HL-60 (cell line): ENCODE measurements at regions not wholly inside any gene's neighbourhood (a gene's known extent, or its start where the extent isn't known, plus 50 kb on each side); places are given as distances from the start of the nearest gene placed in this dataset.

Source experiments
- DNase-seq, 2 experiments: peaks; one replicate each; pipeline ENCODE4 v3.0.0-alpha.2; 2010 to 2020; ENCODE audit warnings: low read depth in 1 of 2, low spot score in 1 of 2
- H3K27ac ChIP-seq: fragments of 250-450 bp; sonication (Bioruptor Pico); replicated peaks from 2 replicates; pipeline ENCODE4 v1.5.1; 2020; ENCODE audit warnings: mild to moderate bottlenecking, moderate library complexity
- H3K27me3 ChIP-seq: fragments of 250-450 bp; sonication (Bioruptor Pico); 2 replicates; pipeline ENCODE4 v1.5.1; 2021; ENCODE audit warnings: mild to moderate bottlenecking, moderate library complexity; ENCODE audit not compliant: insufficient read depth, poor library complexity, severe bottlenecking
- H3K4me3 ChIP-seq: replicated peaks from 2 replicates; pipeline ENCODE4 v1.5.1; 2011; ENCODE audit warnings: mild to moderate bottlenecking, control low read depth, low read length; ENCODE audit not compliant: insufficient read depth
- CTCF ChIP-seq: IDR thresholded peaks from one replicate; pipeline ENCODE4 v1.5.1; 2011; ENCODE audit warnings: low read length, control low read depth, inconsistent platforms; ENCODE audit not compliant: insufficient read depth
- GABPA ChIP-seq: IDR thresholded peaks from 2 replicates; pipeline ENCODE4 v1.6.1; 2012; ENCODE audit warnings: low read depth
- POLR2AphosphoS5 ChIP-seq: IDR thresholded peaks from 2 replicates; pipeline ENCODE4 v1.6.1; 2012; ENCODE audit warnings: low read depth
- REST ChIP-seq: IDR thresholded peaks from 2 replicates; pipeline ENCODE4 v1.6.1; 2012; ENCODE audit warnings: low read depth; ENCODE audit not compliant: insufficient replicate concordance
- SPI1 ChIP-seq: IDR thresholded peaks from 2 replicates; pipeline ENCODE4 v1.6.1; 2012; ENCODE audit warnings: low read depth, mild to moderate bottlenecking, borderline replicate concordance

DNA sequence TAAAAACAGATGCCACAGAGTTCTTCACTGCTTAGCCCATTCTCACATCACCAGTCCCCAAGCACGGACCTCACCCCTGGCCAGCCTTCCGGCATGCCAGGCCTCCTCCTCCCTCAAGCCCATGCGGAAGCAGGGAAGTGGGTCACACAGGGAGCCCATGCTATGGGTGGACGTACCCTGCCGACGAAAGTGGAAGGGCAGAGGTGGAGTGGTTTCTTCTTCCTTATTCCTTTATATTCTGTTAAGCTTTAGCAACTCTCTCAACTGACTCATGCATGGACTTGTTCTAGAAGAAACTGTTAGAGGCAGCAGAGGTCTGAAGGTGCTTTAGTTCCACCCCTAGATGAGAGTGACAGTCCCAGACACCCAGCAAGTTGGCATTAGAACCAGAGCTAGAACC, 118.6 kb downstream of the LY86 start:
- H3K27me3 ChIP-seq = no peaks in the 10 kb centered on the region
- H3K4me3 ChIP-seq = no peak overlapping the region
- DNase-seq = peak; percentile 72
- peak overlapping the region; percentile 83 for H3K27ac ChIP-seq
- TF ChIP-seq REST = no peak
- TF ChIP-seq SPI1 = no peak
- TF ChIP-seq POLR2AphosphoS5 = no peak; the same call in 1 of the 2 replicates

GRCh38 chr6:6709106-6709505, 120.6 kb downstream of the LY86 start:
- DNase-seq = no peak
- no peak overlapping the region; the same call in 1 of the 2 replicates for H3K27ac ChIP-seq
- TF ChIP-seq REST (no peak), GABPA (no peak), CTCF (no peak), SPI1 (no peak), POLR2AphosphoS5 (no peak)
- no peaks in the 10 kb centered on the region for H3K27me3 ChIP-seq
- no peak overlapping the region for H3K4me3 ChIP-seq

GRCh38 chr6:6711031-6711785, 122.7 kb downstream of the LY86 start:
- Histone ChIP-seq H3K27me3 (no peaks in the 10 kb centered on the region), H3K27ac (peak overlapping the region; percentile 97), H3K4me3 (no peak overlapping the region)
- DNase-seq = no peak
- no peak for TF ChIP-seq POLR2AphosphoS5

DNA sequence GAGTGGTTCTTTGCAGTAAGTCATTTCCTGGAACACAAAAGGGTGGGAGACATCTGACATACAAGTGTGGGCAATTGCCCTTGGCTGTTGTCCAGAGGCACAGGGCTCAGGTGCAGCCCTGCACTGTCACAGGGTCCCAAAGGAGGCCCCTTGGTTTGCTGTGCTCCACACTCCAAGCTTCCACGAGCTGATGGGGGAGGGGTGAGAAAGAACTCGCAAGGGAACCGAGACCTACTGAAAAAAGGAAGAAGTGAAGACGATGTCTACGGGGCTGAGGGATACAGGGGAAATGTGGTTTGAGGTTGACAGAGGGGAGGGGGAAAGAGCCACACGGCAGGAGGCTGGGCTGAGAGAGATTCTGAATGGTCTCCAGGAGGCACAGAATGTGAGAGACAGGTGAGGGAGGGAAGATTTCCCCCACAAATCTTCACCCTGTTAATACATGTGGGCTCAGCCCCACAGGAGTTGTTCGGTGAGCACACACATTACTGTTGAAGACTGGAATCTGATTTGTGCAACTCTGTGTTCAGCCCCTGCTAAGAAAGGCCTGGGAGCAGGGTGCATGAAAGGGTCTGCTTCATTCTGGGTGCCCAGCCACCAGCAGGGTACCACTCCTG, 123.4 kb downstream of the LY86 start:
- Histone ChIP-seq H3K4me3 (no peak overlapping the region), H3K27ac (peak overlapping the region; percentile 97)

GRCh38 chr6:6712449-6713403, 124.2 kb downstream of the LY86 start:
- peak; percentile 62; the same call in 1 of the 2 replicates for TF ChIP-seq SPI1
- TF ChIP-seq CTCF = no peak
- peak; percentile 91 for TF ChIP-seq POLR2AphosphoS5
- TF ChIP-seq GABPA = peak; percentile 20; the same call in 1 of the 2 replicates
- peak; percentile 54 for TF ChIP-seq REST
- peak; percentile 91 to 96 for DNase-seq
- Histone ChIP-seq H3K27me3 (no peaks in the 10 kb centered on the region), H3K27ac (peak overlapping the region; percentile 97), H3K4me3 (no peak overlapping the region)

More for the DNA sequence above, 123.4 kb downstream of the LY86 start:
- TF ChIP-seq GABPA = no peak
- peak; percentile 76; the same call in 1 of the 2 replicates for TF ChIP-seq SPI1
- peak; percentile 67 to 95 for DNase-seq
- no peaks in the 10 kb centered on the region for H3K27me3 ChIP-seq
